HepG2 (cell line): ENCODE measurements at regions not wholly inside any gene's neighbourhood (a gene's known extent, or its start where the extent isn't known, plus 50 kb on each side); places are given as distances from the start of the nearest gene placed in this dataset.

Experiments used
- FOXM1 ChIP-seq: sonication (generic); formaldehyde crosslinking; IDR thresholded peaks from 2 replicates; pipeline ENCODE4 v1.5.0; 2020; ENCODE audit warnings: missing genetic modification reagents
- KDM5B ChIP-seq: sonication (generic); formaldehyde crosslinking; IDR thresholded peaks from 2 replicates; pipeline ENCODE4 v1.4.0; 2020; ENCODE audit warnings: missing genetic modification reagents, mild to moderate bottlenecking, borderline replicate concordance
- POLR2A ChIP-seq, 2 experiments: IDR thresholded peaks; 2 replicates each; pipeline ENCODE4 v1.6.1; 2011; ENCODE audit warnings: low read depth in 2 of 2, low read length in 2 of 2, mild to moderate bottlenecking in 1 of 2, moderate library complexity in 1 of 2; ENCODE audit not compliant: insufficient read depth in 1 of 2
- SOX13 ChIP-seq, 3 experiments: fragments of 450-650 bp in 1 of 3; sonication (generic) in 1 of 3; formaldehyde crosslinking in 1 of 3; IDR thresholded peaks in 2 of 3; conservative IDR thresholded peaks in 1 of 3; 2 replicates each; pipeline versions ENCODE4 v1.5.0 to v1.6.1; 2016 to 2020; ENCODE audit warnings: antibody characterized with exemption in 1 of 3, mild to moderate bottlenecking in 1 of 3, missing compliant biosample characterization in 1 of 3, missing genetic modification reagents in 1 of 3, moderate library complexity in 1 of 3
- ZNF232 ChIP-seq: sonication (generic); formaldehyde crosslinking; IDR thresholded peaks from 2 replicates; pipeline ENCODE4 v1.4.0; 2020; ENCODE audit warnings: missing genetic modification reagents, borderline replicate concordance
- TF ChIP-seq, protein P1 (sequence below): sonication (generic); formaldehyde crosslinking; IDR thresholded peaks from 2 replicates; pipeline ENCODE4 v1.4.0; 2020; ENCODE audit warnings: missing genetic modification reagents, borderline replicate concordance
- TF ChIP-seq, protein P2 (sequence below): sonication (generic); formaldehyde crosslinking; IDR thresholded peaks from 2 replicates; pipeline ENCODE4 v1.8.0; 2022; ENCODE audit warnings: low read depth, missing genetic modification reagents
- TF ChIP-seq, protein P3 (sequence below): sonication (generic); formaldehyde crosslinking; IDR thresholded peaks from 2 replicates; pipeline ENCODE4 v1.8.1; 2023; ENCODE audit warnings: mild to moderate bottlenecking, missing genetic modification reagents
- TF ChIP-seq, protein P4 (sequence below): sonication (generic); formaldehyde crosslinking; conservative IDR thresholded peaks from 2 replicates; pipeline ENCODE4 v1.8.1; 2023; ENCODE audit warnings: missing genetic modification reagents
- TF ChIP-seq, protein P5 (sequence below): sonication (generic); formaldehyde crosslinking; IDR thresholded peaks from 2 replicates; pipeline ENCODE4 v1.5.0; 2020; ENCODE audit warnings: mild to moderate bottlenecking, missing genetic modification reagents, moderate library complexity
- TF ChIP-seq, protein P6 (sequence below): sonication (generic); formaldehyde crosslinking; IDR thresholded peaks from 2 replicates; pipeline ENCODE4 v1.5.0; 2020; ENCODE audit warnings: missing genetic modification reagents, mild to moderate bottlenecking, borderline replicate concordance

DNA sequence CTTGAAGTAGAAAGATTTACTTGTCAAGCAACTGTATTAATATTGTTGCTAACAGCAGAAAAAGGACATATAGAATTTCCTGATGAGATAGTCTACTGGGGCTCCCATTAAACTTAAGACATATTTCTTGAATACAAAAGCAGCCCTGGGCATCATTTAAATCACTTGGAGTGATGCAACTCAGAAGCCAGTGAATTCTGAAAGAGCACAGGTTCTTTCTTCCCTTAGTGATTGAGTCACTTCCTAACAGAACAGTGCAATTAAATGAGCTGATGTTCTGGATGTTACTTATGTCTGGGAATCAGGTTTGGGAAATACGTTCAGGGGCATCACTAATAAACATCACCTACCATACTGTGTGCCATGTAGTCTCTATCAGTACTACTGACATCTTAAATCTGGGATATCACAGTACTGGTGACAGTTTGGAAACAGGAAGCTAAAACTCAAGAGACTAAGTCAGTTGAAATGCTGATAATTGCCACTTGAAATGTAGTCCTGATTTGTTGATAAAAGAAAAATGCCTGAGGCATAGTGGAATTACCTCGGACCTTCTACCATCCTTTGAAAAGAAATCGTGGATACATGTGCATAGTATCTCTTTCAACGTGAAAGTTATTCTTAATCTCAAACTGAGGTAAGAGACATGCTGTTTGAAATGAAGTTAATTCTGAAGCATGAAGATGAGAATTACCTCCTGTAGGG is 249.2 kb upstream of the GPRIN3 start:
- TF ChIP-seq, protein P1, sequence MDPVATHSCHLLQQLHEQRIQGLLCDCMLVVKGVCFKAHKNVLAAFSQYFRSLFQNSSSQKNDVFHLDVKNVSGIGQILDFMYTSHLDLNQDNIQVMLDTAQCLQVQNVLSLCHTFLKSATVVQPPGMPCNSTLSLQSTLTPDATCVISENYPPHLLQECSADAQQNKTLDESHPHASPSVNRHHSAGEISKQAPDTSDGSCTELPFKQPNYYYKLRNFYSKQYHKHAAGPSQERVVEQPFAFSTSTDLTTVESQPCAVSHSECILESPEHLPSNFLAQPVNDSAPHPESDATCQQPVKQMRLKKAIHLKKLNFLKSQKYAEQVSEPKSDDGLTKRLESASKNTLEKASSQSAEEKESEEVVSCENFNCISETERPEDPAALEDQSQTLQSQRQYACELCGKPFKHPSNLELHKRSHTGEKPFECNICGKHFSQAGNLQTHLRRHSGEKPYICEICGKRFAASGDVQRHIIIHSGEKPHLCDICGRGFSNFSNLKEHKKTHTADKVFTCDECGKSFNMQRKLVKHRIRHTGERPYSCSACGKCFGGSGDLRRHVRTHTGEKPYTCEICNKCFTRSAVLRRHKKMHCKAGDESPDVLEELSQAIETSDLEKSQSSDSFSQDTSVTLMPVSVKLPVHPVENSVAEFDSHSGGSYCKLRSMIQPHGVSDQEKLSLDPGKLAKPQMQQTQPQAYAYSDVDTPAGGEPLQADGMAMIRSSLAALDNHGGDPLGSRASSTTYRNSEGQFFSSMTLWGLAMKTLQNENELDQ (CRISPR knock-in tag) = no peak
- TF ChIP-seq KDM5B (CRISPR knock-in tag) = no peak
- TF ChIP-seq, protein P2, sequence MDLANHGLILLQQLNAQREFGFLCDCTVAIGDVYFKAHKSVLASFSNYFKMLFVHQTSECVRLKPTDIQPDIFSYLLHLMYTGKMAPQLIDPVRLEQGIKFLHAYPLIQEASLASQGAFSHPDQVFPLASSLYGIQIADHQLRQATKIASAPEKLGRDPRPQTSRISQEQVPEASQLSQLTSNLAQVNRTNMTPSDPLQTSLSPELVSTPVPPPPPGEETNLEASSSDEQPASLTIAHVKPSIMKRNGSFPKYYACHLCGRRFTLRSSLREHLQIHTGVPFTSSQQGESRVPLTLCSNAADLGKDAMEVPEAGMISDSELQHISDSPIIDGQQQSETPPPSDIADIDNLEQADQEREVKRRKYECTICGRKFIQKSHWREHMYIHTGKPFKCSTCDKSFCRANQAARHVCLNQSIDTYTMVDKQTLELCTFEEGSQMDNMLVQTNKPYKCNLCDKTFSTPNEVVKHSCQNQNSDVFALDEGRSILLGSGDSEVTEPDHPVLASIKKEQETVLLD (CRISPR knock-in tag) = no peak
- TF ChIP-seq FOXM1 (CRISPR knock-in tag) = no peak
- TF ChIP-seq SOX13 (IDR thresholded peaks at IDR 0.05) = no peak
- no peak for TF ChIP-seq SOX13 (CRISPR knock-in tag; conservative IDR thresholded peaks at IDR 0.05 in 1 of 2, IDR thresholded peaks at IDR 0.05 in 1 of 2)
- TF ChIP-seq, protein P3, sequence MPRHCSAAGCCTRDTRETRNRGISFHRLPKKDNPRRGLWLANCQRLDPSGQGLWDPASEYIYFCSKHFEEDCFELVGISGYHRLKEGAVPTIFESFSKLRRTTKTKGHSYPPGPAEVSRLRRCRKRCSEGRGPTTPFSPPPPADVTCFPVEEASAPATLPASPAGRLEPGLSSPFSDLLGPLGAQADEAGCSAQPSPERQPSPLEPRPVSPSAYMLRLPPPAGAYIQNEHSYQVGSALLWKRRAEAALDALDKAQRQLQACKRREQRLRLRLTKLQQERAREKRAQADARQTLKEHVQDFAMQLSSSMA (CRISPR knock-in tag) = no peak
- no peak for TF ChIP-seq POLR2A (IDR thresholded peaks at IDR 0.05; ENCODE audit: insufficient read depth in 1 of 2, low read depth in 2 of 2, low read length in 2 of 2)
- TF ChIP-seq, protein P4, sequence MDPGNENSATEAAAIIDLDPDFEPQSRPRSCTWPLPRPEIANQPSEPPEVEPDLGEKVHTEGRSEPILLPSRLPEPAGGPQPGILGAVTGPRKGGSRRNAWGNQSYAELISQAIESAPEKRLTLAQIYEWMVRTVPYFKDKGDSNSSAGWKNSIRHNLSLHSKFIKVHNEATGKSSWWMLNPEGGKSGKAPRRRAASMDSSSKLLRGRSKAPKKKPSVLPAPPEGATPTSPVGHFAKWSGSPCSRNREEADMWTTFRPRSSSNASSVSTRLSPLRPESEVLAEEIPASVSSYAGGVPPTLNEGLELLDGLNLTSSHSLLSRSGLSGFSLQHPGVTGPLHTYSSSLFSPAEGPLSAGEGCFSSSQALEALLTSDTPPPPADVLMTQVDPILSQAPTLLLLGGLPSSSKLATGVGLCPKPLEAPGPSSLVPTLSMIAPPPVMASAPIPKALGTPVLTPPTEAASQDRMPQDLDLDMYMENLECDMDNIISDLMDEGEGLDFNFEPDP (CRISPR knock-in tag) = no peak
- no peak for TF ChIP-seq ZNF232
- TF ChIP-seq, protein P5, sequence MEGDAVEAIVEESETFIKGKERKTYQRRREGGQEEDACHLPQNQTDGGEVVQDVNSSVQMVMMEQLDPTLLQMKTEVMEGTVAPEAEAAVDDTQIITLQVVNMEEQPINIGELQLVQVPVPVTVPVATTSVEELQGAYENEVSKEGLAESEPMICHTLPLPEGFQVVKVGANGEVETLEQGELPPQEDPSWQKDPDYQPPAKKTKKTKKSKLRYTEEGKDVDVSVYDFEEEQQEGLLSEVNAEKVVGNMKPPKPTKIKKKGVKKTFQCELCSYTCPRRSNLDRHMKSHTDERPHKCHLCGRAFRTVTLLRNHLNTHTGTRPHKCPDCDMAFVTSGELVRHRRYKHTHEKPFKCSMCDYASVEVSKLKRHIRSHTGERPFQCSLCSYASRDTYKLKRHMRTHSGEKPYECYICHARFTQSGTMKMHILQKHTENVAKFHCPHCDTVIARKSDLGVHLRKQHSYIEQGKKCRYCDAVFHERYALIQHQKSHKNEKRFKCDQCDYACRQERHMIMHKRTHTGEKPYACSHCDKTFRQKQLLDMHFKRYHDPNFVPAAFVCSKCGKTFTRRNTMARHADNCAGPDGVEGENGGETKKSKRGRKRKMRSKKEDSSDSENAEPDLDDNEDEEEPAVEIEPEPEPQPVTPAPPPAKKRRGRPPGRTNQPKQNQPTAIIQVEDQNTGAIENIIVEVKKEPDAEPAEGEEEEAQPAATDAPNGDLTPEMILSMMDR = no peak
- TF ChIP-seq, protein P6, sequence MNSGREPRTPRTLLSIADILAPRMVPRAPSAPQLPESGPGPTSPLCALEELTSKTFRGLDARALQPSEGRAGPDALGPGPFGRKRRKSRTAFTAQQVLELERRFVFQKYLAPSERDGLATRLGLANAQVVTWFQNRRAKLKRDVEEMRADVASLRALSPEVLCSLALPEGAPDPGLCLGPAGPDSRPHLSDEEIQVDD (CRISPR knock-in tag) = no peak
